Thoracic aorta (tissue), 2 donors: ENCODE measurements at regions not wholly inside any gene's neighbourhood (a gene's known extent, or its start where the extent isn't known, plus 50 kb on each side); places are given as distances from the start of the nearest gene placed in this dataset.

Source experiments
- ATAC-seq: fragments of 150-250 bp; one replicate; pipeline ENCODE4 v1.8.0; 2017; ENCODE audit warnings: low read depth; ENCODE audit not compliant: insufficient number of reproducible peaks, low FRiP score
- DNase-seq: peaks from one replicate; pipeline ENCODE4 v3.0.0-alpha.2; 2020; ENCODE audit warnings: low spot score
- H3K27ac ChIP-seq, 2 donors: fragments of 200-600 bp; sonication (generic); 1 replicate in 1 of 2; 2 replicates in 1 of 2; pipeline ENCODE4 v1.5.1; 2016; ENCODE audit warnings: mild to moderate bottlenecking in 2 of 2, moderate library complexity in 2 of 2
- H3K27me3 ChIP-seq: fragments of 200-600 bp; sonication (generic); replicated peaks from 2 replicates; pipeline ENCODE4 v1.6.0; 2016; ENCODE audit warnings: mild to moderate bottlenecking; ENCODE audit not compliant: insufficient read depth
- H3K36me3 ChIP-seq: fragments of 200-600 bp; sonication (generic); one replicate; pipeline ENCODE4 v1.5.1; 2016
- H3K4me1 ChIP-seq, 2 donors: fragments of 200-600 bp; sonication (generic); 1 replicate in 1 of 2; 2 replicates in 1 of 2; pipeline versions ENCODE4 v1.5.1 to v1.6.0; 2016; ENCODE audit warnings: low read depth in 2 of 2, mild to moderate bottlenecking in 1 of 2; ENCODE audit not compliant: control insufficient read depth in 1 of 2
- H3K4me3 ChIP-seq: fragments of 200-600 bp; sonication (generic); 2 replicates; pipeline ENCODE4 v1.5.1; 2016; ENCODE audit warnings: mild to moderate bottlenecking
- H3K9me3 ChIP-seq: fragments of 200-600 bp; sonication (generic); 2 replicates; pipeline ENCODE4 v1.5.1; 2016
- CTCF ChIP-seq: fragments of 200-600 bp; sonication (generic); IDR thresholded peaks from one replicate; pipeline ENCODE4 v1.5.1; 2019; ENCODE audit warnings: antibody characterized with exemption

GRCh38 chr10:130968964-130969363 is 342.6 kb downstream of the TCERG1L start:
- H3K4me1 ChIP-seq = no peaks in the 10 kb centered on the region
- H3K9me3 ChIP-seq = no peaks in the 10 kb centered on the region
- H3K27me3 ChIP-seq = no peaks in the 10 kb centered on the region
- ATAC-seq (no peak), DNase-seq (no peak)
- H3K27ac ChIP-seq = no peak overlapping the region
- no peak for TF ChIP-seq CTCF
- H3K36me3 ChIP-seq = no peaks in the 10 kb centered on the region
- no peak overlapping the region for H3K4me3 ChIP-seq

DNA sequence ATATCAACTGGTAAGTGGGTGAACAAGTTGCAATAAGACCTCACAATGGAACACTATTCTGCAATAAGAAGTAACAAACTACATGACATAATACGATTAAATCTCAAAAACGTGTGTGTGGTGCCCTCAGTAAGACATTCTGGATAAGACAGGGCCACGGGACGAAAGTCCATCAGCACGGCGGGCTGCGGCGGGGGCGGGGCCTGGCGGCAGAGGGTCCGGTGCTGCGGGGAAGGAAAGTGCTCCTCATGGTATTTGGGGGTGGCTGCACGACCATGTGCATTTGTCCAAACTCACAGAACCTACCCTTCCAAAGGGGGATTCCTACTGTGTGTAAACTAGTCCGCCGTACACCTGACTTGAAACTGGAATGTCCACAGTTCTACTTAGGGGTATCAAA is 341.8 kb downstream of the TCERG1L start:
- DNase-seq = no peak
- Histone ChIP-seq H3K36me3 (no peaks in the 10 kb centered on the region), H3K27ac (no peak overlapping the region), H3K4me1 (no peaks in the 10 kb centered on the region), H3K27me3 (no peaks in the 10 kb centered on the region), H3K9me3 (no peaks in the 10 kb centered on the region), H3K4me3 (no peak overlapping the region)
- TF ChIP-seq CTCF = no peak
- no peak for ATAC-seq

GRCh38 chr10:130970341-130971122 is 341.0 kb downstream of the TCERG1L start:
- no peaks in the 10 kb centered on the region for H3K27me3 ChIP-seq
- no peak for ATAC-seq
- DNase-seq = no peak
- no peak for TF ChIP-seq CTCF
- H3K4me1 ChIP-seq = no peaks in the 10 kb centered on the region
- H3K27ac ChIP-seq = no peak overlapping the region
- H3K4me3 ChIP-seq = no peak overlapping the region
- no peaks in the 10 kb centered on the region for H3K36me3 ChIP-seq
- H3K9me3 ChIP-seq = no peaks in the 10 kb centered on the region

GRCh38 chr10:130971123-130971435 is 340.4 kb downstream of the TCERG1L start:
- Histone ChIP-seq H3K27me3 (no peaks in the 10 kb centered on the region), H3K4me3 (no peak overlapping the region), H3K27ac (no peak overlapping the region), H3K9me3 (no peaks in the 10 kb centered on the region), H3K4me1 (no peaks in the 10 kb centered on the region), H3K36me3 (no peaks in the 10 kb centered on the region)
- DNase-seq = no peak
- no peak for ATAC-seq
- TF ChIP-seq CTCF = no peak

- H3K4me1 ChIP-seq = no peaks in the 10 kb centered on the region
- DNase-seq = no peak
- no peaks in the 10 kb centered on the region for H3K36me3 ChIP-seq
- H3K9me3 ChIP-seq = no peaks in the 10 kb centered on the region
- no peak overlapping the region for H3K27ac ChIP-seq
- no peak for TF ChIP-seq CTCF
- no peaks in the 10 kb centered on the region for H3K27me3 ChIP-seq
- no peak overlapping the region for H3K4me3 ChIP-seq
- no peak for ATAC-seq
Measured at GRCh38 chr10:130973127-130973839, 338.2 kb downstream of the TCERG1L start.
